NCI-H146 treated with DMSO at 0.1 percent for 48 hours (cell line): ENCODE measurements at regions not wholly inside any gene's neighbourhood (a gene's known extent, or its start where the extent isn't known, plus 50 kb on each side); places are given as distances from the start of the nearest gene placed in this dataset.

ENCODE experiments used
- DNase-seq: peaks from one replicate; lab custom pipeline; 2025; ENCODE audit not compliant: unreplicated experiment; lab: John Stamatoyannopoulos, UW

DNA sequence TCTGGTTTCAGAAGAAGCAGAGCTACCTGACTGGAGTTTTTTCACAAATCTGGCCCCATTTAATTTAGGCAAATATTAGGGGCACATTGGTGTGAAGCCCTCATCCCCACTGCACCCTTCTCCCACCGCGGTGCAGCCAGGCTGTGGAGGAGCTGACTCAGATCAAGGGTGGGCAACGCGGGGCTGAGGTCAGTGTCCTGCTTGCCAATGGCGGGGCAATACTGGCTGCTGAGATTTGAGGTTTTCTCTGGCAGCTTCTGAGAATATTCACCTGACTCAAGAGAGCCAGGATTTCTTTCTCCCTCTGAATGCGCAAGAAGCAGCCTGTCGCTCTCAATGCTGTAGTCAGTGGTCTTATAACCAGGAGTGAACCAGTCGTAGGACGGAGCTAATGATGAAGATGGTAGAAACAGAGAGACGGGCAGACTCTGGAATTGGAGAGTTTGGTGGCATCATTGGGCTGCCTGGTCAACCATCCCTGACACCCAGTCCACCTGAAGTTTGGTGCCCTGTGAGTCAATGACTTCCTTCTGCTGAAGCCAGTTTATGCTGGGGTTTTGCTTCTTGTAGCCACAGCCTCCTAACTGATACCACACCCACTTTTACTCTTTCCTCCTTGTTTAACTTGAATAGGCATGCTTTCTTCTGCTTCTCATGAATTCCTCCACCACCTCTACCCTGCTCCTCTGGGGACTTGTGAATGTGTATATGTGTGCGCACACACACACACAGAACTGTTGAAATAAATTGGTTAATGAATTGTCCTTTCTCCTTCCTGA lies 123.7 kb upstream of the CTBP2 start:
- DNase-seq, result no peak

DNA sequence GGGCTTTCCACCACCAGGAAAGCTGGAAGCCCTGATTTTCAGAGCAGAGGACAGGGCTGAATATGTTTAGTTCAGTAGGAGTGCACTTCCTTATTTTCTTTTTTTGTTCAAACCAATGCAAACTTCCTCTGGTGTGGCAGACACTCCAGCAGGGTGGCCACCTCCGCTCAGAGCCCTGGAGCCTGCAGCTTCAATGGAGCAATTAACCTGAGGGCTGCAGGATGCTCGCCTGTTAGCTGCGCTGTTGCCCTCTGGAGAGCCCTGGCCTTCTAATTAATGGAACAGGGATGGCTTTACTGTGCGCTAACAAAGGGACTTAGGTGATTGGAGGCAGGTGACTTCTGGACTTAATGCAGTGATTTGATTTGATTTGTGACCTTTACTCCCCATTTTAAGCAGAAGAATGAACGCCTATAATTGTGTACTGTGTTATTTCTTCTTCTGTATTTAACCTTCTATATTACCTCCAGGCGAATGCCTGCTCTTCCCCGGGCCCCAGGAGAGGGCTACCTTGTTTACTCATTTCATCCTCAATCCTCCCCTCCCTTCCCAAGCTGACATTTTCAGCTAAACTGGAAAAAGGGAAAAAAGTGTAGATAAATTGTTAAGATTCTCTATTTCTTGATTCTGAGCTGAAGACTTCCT lies 123.0 kb upstream of the CTBP2 start:
- DNase-seq, result no peak

DNA sequence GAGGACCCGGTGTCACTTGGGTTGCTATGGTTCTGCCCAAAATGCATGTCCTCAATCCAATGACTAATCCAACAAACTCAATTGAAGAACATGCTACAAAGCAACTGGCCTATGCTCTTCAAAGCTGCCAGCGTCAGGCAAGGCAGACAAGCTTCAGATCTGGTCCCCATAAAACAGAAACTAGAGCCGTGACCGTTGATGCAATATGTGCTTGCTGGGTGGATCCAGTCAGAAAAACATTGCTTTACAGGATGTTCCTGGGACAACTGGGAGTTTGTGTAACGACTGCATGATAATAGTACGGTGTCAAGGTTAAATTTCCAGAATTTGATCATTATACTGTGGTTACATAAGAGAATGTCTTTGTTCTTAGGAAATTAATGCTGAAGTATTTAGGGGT lies 120.7 kb upstream of the CTBP2 start:
- no peak for DNase-seq

DNA sequence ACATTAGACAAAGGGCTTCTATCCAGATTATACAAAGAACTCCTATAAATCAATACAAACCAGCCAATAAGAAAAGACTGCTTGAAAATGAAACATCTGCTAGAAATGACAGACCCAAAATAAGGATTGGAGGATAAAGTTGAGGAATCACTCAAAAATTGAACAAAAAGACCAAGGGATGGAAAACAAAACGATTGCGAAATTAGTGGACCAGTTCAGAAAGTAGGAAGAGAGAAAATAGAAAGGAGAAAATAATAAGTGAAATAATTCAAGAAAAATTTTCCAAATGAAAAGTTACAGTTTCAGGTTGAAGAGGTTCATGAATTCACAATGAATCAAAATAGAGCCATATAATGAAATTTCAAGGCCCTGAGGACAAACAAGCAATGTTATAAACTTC lies 115.8 kb upstream of the CTBP2 start:
- DNase-seq, result no peak

DNA sequence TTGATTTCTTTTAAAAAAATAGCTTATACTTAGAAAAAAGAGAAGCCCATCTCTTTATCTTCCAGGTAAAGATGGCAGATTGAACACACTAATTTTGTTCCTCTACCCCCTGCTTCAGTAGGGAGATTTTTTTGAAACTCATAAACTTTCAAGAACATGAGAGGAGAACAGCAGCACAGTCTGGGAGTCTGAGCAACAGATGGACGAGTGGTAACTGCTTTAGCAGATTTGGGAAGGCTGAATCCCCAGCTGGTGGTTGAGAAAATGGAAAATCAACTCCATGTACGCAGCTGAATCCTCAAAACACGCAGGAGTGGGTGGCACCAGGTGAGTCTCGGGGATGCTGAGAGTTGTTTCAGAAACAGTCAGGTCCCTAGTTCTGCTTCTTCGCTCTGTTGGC lies 114.6 kb upstream of the CTBP2 start:
- DNase-seq, result no peak

DNA sequence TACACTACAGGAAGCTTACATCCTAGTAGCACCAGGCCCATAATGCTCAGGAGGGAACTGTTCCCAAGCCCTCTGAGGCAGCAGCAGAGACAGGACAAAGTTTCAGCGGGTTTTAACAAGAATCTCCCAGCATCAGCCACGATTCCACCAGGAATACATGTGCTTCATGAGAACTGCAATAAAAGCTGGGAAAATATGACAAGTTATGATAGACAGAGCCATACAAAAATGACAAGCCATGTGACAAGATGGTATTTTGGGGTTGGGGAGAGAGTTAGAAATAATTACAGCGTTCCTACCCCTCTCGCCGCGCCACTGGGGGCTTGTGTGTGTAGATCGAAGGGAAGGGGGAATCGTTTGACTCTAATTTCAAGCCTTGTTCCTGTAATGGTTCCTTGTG lies 112.7 kb upstream of the CTBP2 start:
- no peak for DNase-seq

DNA sequence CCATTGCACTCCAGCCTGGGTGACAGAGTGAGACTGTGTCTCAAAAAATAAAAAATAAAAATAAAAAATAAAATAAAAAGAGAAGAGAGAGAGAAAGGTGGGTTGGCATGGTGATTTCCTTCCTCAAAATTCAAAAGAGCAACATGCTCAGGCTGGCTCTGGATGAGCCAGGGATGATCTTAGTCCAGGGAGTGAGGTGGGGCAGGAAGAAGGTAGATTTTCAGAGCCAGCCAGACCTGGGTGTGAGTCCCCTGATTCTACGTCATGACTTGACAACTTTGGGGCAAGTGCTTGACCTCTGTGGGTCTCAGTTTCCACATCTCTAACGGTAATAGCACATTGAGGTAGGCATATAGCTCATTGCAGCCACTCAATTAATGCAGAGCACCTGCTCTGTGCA lies 109.4 kb upstream of the CTBP2 start:
- no peak for DNase-seq

DNA sequence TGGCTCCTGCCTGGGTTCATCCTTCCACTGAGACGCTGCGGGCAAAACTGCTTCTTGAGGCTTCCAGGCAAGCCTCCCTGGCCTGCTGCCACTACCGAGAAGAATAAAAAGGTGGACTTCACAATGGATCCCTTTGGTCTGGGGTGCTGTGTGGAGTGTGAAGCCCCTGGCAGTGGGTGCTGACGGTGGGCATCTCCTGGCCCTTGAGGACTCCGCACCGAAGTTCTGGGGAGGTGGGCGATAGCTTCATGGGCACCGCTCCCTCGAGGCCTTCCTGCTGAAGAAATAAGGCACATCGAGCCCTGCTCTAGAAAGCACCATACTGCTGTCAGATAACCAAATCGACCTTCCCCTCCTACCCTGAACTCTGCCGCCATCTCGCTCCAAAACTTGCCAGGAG lies 106.6 kb upstream of the CTBP2 start:
- DNase-seq, result no peak

DNA sequence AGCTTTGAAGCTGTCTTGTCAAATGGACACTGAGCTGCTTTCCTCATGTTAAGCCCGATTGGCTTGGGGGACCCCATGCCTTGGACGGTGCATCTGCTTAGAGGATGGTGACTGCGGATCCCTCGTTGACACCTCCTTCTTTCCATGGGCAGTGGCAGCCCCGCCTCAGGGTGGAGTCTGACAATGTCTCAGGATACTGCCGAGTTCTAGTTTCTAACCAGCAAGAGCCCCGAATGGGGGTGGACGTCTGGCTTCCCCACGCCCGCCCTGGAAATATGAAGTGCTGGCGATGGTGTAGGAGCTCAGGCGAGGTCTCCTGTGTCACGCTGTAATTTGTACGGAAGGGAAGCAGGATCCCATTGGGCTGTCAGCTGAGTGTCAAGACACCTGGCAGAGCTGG lies 106.2 kb upstream of the CTBP2 start:
- DNase-seq, result no peak

DNA sequence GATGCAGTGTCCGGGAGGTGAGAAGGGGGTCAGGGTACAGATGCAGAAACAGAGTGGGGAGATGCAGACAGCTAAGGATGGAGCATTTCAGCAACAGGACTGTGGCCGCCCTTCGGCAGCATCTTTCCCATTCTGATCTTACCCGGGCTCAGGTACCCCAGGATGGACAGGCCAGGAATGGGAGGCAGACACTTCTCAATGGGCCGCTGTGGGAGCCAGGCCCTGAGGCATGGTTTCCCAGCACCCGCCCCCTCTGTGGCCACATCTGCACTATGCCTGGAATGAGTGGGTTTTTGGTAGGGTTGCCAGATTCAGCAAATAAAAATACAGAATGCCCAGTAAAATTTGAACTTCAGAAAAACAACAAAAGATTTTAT lies 105.2 kb upstream of the CTBP2 start:
- no peak for DNase-seq

DNA sequence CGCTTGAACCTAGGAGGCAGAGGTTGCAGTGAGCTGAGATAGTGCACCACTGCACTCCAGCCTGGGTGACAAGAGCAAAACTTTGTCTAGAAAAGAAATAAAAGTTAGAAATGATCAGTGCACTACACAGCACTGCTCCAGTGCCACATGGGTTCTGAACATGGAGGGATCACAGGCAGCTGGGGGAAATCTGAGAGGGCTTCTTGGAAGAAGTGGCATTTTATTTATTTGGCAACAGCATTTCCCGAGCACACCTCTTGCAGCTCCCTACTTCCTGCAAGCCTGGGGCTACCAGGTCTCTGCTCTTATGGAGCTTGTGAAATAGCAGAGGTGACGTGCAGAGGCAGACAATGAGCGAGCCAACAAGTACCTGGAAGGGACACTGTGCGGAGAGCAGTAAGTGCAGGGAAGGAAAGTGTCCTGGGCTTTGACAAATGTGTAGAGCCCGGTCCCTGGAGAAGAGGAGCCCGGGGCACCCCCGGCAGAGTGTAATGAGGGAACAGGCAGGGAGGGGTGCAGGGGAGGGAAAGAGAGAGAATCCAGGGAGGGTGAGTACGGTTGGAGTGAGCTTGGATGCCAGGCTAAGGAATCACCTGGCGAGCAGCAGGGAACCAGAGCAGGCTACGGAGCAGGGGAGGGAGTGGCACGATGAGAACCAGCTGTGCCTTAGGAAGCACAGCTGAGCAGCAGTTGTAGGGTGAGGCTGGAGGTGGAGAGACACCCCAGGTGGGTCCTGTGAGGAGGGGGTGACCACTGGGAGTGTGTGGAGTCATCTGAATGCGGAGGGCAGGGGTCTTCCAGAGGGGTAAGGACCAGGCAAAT lies 104.6 kb upstream of the CTBP2 start:
- no peak for DNase-seq

DNA sequence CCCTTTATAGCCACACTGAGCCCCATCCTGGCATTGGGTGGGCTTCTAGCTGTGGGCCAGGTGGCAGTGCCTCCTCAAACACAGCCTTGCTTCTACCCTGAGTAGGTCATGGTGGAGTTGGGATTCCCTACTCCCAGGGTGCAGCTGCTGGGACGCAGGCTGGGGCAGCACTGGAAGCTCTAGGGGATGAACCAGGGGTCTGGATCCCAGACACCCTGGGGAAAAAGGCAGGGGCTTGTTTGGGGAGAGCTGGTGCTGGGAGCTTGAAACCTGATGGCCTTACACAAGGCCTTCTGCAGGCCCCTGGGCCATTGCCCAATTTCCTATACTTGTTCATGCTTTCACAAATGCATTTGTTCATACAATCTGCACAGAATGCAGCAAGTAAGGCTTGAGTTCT lies 103.7 kb upstream of the CTBP2 start:
- DNase-seq, result no peak

DNA sequence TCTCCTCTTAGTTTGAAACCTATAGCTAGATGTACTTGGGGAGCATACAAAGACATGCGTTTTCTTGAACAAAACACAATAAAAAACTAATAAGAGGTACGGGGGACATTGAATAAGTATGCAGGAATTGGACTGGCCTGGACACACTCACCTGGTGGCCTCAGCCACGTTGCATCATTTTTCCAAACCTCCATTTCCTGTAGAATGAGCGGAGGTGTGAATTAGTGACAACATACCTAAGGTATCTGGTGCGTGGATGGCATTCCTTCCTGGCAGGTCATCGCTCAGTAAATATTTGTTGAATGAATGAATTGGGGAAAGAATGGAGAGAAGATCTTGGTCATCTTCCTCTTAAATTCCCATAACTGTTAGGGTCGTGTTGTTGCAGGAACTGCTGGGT lies 103.2 kb upstream of the CTBP2 start:
- DNase-seq, result no peak

DNA sequence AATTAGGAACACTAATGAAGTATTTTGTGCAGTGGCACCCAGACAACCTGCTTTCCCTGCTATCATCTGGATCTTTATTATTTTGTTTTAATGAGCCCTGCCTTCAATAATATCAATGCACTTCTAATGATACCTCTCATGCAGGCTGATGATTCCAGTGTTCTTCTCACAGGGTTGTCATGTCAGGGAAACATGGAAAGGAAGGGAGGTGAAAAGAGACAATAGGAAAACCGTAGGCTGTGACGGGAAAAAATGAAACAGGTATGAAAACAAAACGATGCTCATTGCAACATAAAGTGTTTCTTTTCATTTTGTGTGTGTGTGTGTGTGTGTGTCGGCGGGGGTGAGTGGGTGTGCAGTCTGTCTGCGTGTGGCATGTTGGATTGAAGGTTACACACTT lies 102.6 kb upstream of the CTBP2 start:
- no peak for DNase-seq

DNA sequence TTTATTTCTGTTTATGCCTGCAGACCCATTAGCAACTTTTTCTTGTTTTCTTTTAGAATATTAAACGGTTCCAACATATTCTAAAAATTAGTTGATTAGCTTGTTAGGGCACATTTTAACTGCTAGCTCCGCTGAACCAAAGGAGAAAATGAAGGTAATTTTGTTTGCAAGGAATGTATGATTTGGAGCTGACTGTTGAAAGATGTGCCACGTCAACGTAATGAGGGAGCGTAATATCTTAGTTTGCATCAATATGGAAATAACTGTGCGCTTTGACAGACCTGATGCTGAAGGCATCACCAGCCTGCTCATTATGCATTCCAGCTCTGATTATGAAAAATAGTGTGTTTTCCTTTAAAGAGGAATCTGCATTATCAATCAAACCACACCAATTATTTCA lies 102.0 kb upstream of the CTBP2 start:
- no peak for DNase-seq

DNA sequence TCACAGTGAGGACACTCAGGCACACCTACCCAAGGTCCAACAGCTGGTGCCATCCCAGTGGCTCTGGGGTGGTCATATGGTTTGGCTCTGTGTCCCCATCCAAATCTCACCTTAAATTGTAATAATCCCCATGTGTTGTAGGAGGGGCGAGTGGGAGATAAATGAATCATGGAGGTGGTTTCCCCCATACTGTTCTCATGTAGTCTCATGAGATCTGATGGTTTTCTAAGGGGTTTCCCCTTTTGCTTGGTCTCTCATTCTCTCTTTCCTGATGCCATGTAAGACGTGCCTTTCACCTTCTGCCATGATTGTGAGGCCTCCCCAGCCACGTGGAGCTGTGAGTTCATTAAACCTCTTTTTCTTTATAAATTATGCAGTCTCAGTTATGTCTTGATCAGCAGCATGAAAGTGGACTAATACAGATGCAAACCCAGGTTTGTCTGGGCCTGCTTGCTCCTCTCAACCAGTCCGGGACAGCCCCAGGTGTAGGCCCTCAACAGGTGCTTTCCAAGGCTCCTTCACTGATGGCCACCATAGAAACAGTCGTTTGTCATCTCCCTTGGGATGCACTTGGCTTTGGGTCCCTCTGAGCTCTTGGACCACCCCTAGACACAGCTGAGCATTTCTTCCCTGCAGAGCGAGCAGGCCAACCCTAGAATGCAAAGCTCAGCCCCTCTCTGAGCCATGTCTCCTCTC lies 101.3 kb upstream of the CTBP2 start:
- DNase-seq, result no peak

DNA sequence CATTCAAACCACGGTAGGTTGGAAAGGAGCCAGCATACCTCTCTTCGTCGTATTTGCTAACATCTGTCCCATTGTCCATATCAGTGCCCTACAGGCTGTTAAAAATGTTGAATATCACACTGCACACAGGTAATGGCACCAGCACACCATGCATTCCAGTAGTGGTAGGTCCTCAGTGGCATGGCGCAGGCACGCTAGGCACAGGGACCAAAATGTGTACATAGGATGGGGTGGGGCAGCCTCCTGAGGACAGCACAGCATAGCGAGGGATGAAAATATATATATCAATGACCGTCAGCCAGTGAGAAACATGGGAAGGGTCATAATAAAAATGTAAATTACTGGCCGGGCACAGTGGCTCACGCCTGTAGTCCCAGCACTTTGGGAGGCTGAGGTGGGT lies 99.9 kb upstream of the CTBP2 start:
- no peak for DNase-seq

DNA sequence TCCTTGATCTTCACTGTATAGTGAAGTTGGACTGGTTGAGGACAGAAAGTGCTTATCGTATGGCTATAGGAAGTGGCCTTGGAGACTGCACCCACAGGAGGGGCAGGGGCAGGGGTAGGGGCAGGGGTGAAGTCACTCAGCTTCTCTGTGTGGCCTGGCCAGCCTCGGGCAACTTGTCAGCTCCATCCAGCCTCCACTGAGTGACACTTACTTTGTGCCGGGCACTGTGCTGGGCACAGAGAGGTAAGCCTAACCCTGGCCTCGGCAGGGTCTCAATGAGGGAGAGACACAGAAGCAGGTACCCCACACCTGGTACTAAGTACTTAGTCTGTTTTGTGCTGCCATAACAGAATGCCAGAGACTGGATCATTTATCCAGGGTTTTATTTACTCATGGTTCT lies 99.3 kb upstream of the CTBP2 start:
- DNase-seq, result no peak

DNA sequence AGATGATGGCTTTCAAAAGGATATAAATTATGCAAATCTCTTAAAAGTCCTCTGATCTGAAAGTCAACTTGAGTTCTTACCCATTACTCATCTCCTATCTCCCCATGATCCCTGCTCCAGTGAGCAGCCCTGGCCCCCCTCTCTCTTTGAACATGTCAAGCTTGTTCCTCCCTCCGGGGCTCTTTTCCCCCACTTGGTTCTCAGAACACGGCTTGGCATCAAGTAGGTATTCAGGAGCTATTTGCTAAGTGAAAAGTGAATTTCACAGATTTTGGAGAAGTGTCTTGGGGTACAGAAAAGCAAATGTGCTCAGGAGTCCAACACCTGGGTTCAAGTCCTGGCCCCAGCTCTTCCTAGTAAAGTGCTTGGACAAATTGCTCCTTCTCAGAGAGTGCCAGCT lies 98.3 kb upstream of the CTBP2 start:
- DNase-seq, result no peak

DNA sequence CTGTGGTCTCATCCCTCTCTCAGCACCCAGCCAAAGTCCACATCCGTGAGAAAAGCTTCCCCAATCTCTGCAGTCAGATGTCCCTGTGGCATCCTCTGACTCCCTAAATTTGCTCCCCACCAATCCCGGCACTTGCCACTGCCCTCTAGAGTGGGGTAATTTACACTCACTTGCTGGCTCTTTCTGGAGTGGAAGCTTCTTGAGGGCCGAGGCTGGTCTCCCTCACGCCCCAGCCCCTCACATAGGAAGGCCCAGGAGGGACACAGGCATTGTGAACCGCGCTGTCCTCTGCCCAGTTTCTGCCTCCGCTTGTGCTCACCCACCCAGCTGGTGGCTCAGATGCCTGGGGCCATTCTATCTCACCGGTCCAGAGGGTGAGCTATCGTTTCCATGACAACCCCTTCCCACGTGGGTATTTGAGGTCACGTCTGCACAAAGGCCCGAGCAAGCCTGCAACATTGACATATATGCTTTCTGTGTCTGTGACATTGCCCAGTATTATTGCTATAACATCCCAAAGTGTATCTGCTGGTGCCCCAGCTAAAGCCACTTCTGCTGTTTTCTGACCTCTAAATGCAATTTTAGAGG lies 97.3 kb upstream of the CTBP2 start:
- no peak for DNase-seq

DNA sequence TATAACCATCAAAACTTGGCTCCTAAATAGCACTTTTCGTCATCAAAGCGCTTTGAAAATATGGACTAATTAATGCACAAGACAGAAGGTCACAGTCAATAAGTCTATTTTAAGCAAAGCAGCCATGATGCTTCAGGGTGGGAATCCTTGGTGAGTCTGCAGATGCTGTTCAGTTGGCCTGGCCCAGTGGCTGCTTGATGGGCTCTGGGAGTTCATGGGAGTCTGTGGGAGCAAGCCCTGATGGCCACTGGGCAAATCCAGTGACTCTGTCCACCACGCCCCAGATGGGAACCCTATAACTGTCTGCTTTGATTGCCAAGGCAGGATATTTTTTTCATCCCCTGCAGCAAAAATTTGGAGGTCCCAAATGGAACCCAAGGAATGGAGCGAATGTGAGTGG lies 95.7 kb upstream of the CTBP2 start:
- no peak for DNase-seq
